ENCODE measurements at regions not wholly inside any gene's neighbourhood (a gene's known extent, or its start where the extent isn't known, plus 50 kb on each side); places are given as distances from the start of the nearest gene placed in this dataset.

GRCh38 chr6:155586090-155586489, 130.5 kb upstream of the NOX3 start:
- DNase-seq (no peak), ATAC-seq (ENCODE audit: low read depth) (no peak)
- Histone ChIP-seq H3K23ac (ENCODE audit: low read depth, low read length) (no peak overlapping the region), H2BK5ac (ENCODE audit: low read depth, low read length, poor library complexity, severe bottlenecking) (no peak overlapping the region), H3K36me3 (ENCODE audit: control insufficient read depth, insufficient read depth, low read length) (no peaks in the 10 kb centered on the region), H3K18ac (ENCODE audit: low read depth, low read length) (no peak overlapping the region), H3K4me1 (ENCODE audit: control insufficient read depth, insufficient read depth, low read length) (no peaks in the 10 kb centered on the region), H3K27ac (ENCODE audit: insufficient read depth, low read length) (no peak overlapping the region), H2AFZ (replicated peaks; ENCODE audit: low read length, poor library complexity) (no peak overlapping the region), H3K4ac (ENCODE audit: low read depth, low read length) (no peak overlapping the region), H3K4me3 (ENCODE audit: insufficient read depth, low read depth, low read length) (no peak overlapping the region), H4K8ac (ENCODE audit: low read depth in 2 of 2, low read length in 2 of 2) (no peak overlapping the region), H3K9ac (ENCODE audit: low read depth, low read length) (no peak overlapping the region), H4K5ac (ENCODE audit: low read depth, low read length) (no peak overlapping the region), H3K56ac (ENCODE audit: extremely low read depth, insufficient read depth, low read length) (no peak overlapping the region), H4K20me1 (ENCODE audit: insufficient read depth, low read length) (no peaks in the 10 kb centered on the region), H3K4me2 (ENCODE audit: low read depth, low read length) (no peak overlapping the region), H4K91ac (ENCODE audit: insufficient read depth, low read depth, low read length) (no peak overlapping the region), H2BK20ac (ENCODE audit: low read depth, low read length) (no peak overlapping the region), H3K14ac (replicated peaks; ENCODE audit: low read depth, low read length) (no peak overlapping the region), H3K9me3 (ENCODE audit: control insufficient read depth, insufficient read depth, low read length) (0 out of 2 replicates have a peak, but pooled peaks cover 3% of the 10 kb centered on the region), H3K9me1 (ENCODE audit: insufficient read depth, low read length) (no peaks in the 10 kb centered on the region), H3K27me3 (ENCODE audit: control insufficient read depth, insufficient read depth, low read length) (no peaks in the 10 kb centered on the region), H3K79me1 (ENCODE audit: low read depth in 1 of 2, low read length in 2 of 2) (no peaks in the 10 kb centered on the region), H2AK9ac (replicated peaks; ENCODE audit: low read depth, low read length, poor library complexity) (no peak overlapping the region), H2BK120ac (ENCODE audit: low read depth, low read length) (no peak overlapping the region), H2BK15ac (ENCODE audit: low read depth, low read length) (no peak overlapping the region), H2AK5ac (ENCODE audit: low read depth, low read length) (no peak overlapping the region)
- TF ChIP-seq, protein P1, sequence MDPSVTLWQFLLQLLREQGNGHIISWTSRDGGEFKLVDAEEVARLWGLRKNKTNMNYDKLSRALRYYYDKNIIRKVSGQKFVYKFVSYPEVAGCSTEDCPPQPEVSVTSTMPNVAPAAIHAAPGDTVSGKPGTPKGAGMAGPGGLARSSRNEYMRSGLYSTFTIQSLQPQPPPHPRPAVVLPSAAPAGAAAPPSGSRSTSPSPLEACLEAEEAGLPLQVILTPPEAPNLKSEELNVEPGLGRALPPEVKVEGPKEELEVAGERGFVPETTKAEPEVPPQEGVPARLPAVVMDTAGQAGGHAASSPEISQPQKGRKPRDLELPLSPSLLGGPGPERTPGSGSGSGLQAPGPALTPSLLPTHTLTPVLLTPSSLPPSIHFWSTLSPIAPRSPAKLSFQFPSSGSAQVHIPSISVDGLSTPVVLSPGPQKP (IDR thresholded peaks at IDR 0.05; ENCODE audit: borderline replicate concordance, low read depth, low read length): no peak
- TF ChIP-seq, protein P2, sequence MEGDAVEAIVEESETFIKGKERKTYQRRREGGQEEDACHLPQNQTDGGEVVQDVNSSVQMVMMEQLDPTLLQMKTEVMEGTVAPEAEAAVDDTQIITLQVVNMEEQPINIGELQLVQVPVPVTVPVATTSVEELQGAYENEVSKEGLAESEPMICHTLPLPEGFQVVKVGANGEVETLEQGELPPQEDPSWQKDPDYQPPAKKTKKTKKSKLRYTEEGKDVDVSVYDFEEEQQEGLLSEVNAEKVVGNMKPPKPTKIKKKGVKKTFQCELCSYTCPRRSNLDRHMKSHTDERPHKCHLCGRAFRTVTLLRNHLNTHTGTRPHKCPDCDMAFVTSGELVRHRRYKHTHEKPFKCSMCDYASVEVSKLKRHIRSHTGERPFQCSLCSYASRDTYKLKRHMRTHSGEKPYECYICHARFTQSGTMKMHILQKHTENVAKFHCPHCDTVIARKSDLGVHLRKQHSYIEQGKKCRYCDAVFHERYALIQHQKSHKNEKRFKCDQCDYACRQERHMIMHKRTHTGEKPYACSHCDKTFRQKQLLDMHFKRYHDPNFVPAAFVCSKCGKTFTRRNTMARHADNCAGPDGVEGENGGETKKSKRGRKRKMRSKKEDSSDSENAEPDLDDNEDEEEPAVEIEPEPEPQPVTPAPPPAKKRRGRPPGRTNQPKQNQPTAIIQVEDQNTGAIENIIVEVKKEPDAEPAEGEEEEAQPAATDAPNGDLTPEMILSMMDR (conservative IDR thresholded peaks at IDR 0.05; ENCODE audit: low read depth, low read length): no peak
- TF ChIP-seq BHLHE40 (IDR thresholded peaks at IDR 0.05; ENCODE audit: low read depth, low read length): no peak
- in situ Hi-C loops (cut with MboI; ENCODE audit: low sequenced_read_pairs) (no loop called here), dilution Hi-C loops (cut with HindIII; ENCODE audit: low sequenced_read_pairs, unreplicated experiment) (no loop called here), intact Hi-C loops (cut with micrococcal nuclease) (no loop called here)
- BruUV-seq (replicated peaks): no TSS peak
- ChIA-PET CTCF (no interaction called here), POLR2A (ENCODE audit: unreplicated experiment) (no interaction called here)
- WGBS, 2 experiments (ENCODE audit: extremely low coverage in 2 of 2, insufficient read length in 1 of 2): no CpG with 5 or more reads among the region's 1 CpG
